ENCODE measurements at regions not wholly inside any gene's neighbourhood (a gene's known extent, or its start where the extent isn't known, plus 50 kb on each side); places are given as distances from the start of the nearest gene placed in this dataset.

DNA sequence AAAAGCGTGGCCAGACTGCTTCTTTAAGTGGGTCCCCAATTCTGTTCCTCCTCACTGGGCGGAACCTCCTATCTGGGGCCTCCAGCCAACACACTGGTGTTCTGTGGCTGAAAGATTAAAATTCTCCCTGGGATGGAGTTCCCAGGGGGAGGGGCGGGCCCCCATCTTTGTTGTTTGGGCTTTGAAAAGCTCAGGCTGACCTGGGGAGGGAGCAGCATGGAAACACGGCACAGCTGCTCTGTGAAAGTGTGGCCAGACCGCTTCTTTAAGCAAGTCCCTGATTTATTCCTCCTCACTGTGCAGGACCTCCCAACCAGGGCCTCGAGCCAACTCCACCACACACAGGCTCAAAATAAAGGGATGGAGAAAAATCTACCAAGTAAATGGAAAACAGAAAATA is 219.5 kb downstream of the TMEM47 start:
- ATAC-seq (peak in 5 of 8 donors; percentile 34 to 69 (median 51)), DNase-seq (peak in 1 of 2 donors; percentile 34)
- Histone ChIP-seq H3K27me3 (no peaks in the 10 kb centered on the region), H3K27ac (no peak overlapping the region), H3K4me1 (no peaks in the 10 kb centered on the region), H3K36me3 (no peaks in the 10 kb centered on the region), H3K9me3 (peaks cover 0 to 5% (median 0%) of the 10 kb centered on the region in 11 donors), H3K4me3 (no peak overlapping the region)
- 58% methylated on average over 6 of the region's 6 CpGs for WGBS, 2 donors
- intact Hi-C loops (cut with DNase I): no loop called here
- TF ChIP-seq, protein P1, sequence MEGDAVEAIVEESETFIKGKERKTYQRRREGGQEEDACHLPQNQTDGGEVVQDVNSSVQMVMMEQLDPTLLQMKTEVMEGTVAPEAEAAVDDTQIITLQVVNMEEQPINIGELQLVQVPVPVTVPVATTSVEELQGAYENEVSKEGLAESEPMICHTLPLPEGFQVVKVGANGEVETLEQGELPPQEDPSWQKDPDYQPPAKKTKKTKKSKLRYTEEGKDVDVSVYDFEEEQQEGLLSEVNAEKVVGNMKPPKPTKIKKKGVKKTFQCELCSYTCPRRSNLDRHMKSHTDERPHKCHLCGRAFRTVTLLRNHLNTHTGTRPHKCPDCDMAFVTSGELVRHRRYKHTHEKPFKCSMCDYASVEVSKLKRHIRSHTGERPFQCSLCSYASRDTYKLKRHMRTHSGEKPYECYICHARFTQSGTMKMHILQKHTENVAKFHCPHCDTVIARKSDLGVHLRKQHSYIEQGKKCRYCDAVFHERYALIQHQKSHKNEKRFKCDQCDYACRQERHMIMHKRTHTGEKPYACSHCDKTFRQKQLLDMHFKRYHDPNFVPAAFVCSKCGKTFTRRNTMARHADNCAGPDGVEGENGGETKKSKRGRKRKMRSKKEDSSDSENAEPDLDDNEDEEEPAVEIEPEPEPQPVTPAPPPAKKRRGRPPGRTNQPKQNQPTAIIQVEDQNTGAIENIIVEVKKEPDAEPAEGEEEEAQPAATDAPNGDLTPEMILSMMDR (IDR thresholded peaks at IDR 0.05): no peak

DNA sequence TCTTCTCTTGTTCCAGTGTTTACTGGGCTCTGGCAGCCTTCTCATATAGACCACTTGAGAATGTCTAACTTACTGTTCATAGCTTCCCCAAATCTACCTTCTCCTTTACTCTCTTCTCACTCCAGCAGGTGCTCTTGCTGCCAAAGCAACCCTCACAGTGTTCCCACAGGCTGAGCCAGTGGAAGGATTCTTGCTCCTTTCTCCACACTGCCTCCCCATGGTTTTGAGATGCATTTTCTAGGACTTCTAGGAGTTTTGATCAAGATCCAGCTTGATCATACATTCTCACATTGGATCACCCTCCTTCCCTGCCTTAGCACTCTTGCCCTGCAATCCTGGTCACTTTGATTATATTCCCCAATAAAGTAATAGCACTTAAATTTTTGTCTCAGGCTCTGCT is 230.8 kb downstream of the TMEM47 start:
- peaks cover 0 to 4% (median 0%) of the 10 kb centered on the region in 11 donors for H3K9me3 ChIP-seq
- no peaks in the 10 kb centered on the region for H3K4me1 ChIP-seq
- H3K4me3 ChIP-seq: no peak overlapping the region
- DNase-seq: no peak
- H3K27me3 ChIP-seq: no peaks in the 10 kb centered on the region
- intact Hi-C loops (cut with DNase I): no loop called here
- H3K36me3 ChIP-seq: no peaks in the 10 kb centered on the region
- no peak for ATAC-seq
- TF ChIP-seq, protein P1 (IDR thresholded peaks at IDR 0.05): no peak
- no peak overlapping the region for H3K27ac ChIP-seq

DNA sequence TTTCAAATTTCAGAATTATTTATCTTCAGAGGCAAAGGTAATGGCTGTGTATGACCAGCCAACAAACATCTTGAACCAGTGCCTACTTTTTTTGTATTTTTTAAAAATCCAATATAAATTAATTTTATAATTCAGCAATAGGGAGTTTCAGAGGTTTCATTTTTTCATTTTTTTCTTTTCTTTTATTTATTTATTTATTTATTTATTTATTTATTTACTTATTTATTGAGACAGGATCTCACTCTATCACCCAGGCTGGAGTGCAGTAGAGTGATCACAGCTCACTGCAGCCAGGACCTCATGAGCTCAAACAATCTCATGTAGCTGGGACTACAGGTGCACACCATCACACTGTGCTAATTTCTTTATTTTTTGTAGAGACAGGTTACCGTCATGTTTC is 250.5 kb downstream of the TMEM47 start:
- ATAC-seq: no peak
- TF ChIP-seq, protein P1 (IDR thresholded peaks at IDR 0.05): no peak
- no peak overlapping the region for H3K4me3 ChIP-seq
- WGBS, 2 donors: 90 to 100% methylated on average over 1 of the region's 1 CpG
- H3K9me3 ChIP-seq: peaks cover 0 to 7% (median 0%) of the 10 kb centered on the region in 11 donors
- DNase-seq: no peak
- H3K27ac ChIP-seq: no peak overlapping the region
- H3K4me1 ChIP-seq: no peaks in the 10 kb centered on the region
- no peaks in the 10 kb centered on the region for H3K27me3 ChIP-seq
- intact Hi-C loops (cut with DNase I): no loop called here
- H3K36me3 ChIP-seq: no peaks in the 10 kb centered on the region

- no peak overlapping the region for H3K4me3 ChIP-seq
- intact Hi-C loops (cut with DNase I): no loop called here
- peaks cover 0 to 4% (median 0%) of the 10 kb centered on the region in 7 donors for H3K27me3 ChIP-seq
- no peak overlapping the region for H3K27ac ChIP-seq
- TF ChIP-seq, protein P1 (IDR thresholded peaks at IDR 0.05): no peak
- WGBS, 2 donors: 48 to 51% methylated on average over 7 of the region's 7 CpGs
- H3K4me1 ChIP-seq: no peaks in the 10 kb centered on the region
- peaks cover 0 to 4% (median 0%) of the 10 kb centered on the region in 11 donors for H3K9me3 ChIP-seq
- H3K36me3 ChIP-seq: no peaks in the 10 kb centered on the region
- ATAC-seq (peak in 6 of 8 donors; percentile 33 to 84 (median 61)), DNase-seq (no peak)
Observed at GRCh38 chrX:34404386-34405070, 252.6 kb downstream of the TMEM47 start.

All from heart right ventricle (tissue), 16 donors.